Left lung (tissue), 4 donors: ENCODE measurements at regions not wholly inside any gene's neighbourhood (a gene's known extent, or its start where the extent isn't known, plus 50 kb on each side); places are given as distances from the start of the nearest gene placed in this dataset.
A peak's percentile ranks its signal among the peaks of the same experiment; 100 is the strongest.

Source experiments
- ATAC-seq: fragments of 200-7000 bp; cut with Tn5 transposase; one replicate; pipeline ENCODE4 v1.9.1; 2020; ENCODE audit warnings: moderate library complexity
- DNase-seq, 4 donors: peaks; one replicate each; pipeline ENCODE4 v3.0.0-alpha.2; 2013 to 2020
- H3K27ac ChIP-seq, 2 donors: fragments of 200-600 bp; sonication (generic) in 1 of 2; one replicate each; pipeline versions ENCODE4 v1.5.0 to v1.8.0; 2020 to 2021
- H3K27me3 ChIP-seq, 2 donors: fragments of 200-600 bp; sonication (generic) in 1 of 2; one replicate each; pipeline versions ENCODE4 v1.5.0 to v1.8.0; 2020 to 2021
- H3K36me3 ChIP-seq, 2 donors: fragments of 200-600 bp; sonication (generic) in 1 of 2; one replicate each; pipeline versions ENCODE4 v1.5.0 to v1.8.0; 2020 to 2021
- H3K4me1 ChIP-seq, 2 donors: fragments of 200-600 bp; one replicate each; pipeline ENCODE4 v1.8.0; 2021
- H3K4me3 ChIP-seq, 2 donors: fragments of 200-600 bp; sonication (generic) in 1 of 2; one replicate each; pipeline versions ENCODE4 v1.5.0 to v1.8.0; 2020 to 2021; ENCODE audit warnings: mild to moderate bottlenecking in 1 of 2
- H3K9me3 ChIP-seq, 2 donors: fragments of 200-600 bp; sonication (generic) in 1 of 2; one replicate each; pipeline versions ENCODE4 v1.5.0 to v1.8.0; 2020 to 2021
- intact Hi-C, 2 donors: fragments of 100-400 bp; cut with DNase I; formaldehyde crosslinking; loops; one replicate each; pipeline versions ENCODE4 v1.11.2 to v1.14.2; 2022
- TF ChIP-seq, protein P1 (sequence below), 2 donors: fragments of 200-600 bp; sonication (generic) in 1 of 2; IDR thresholded peaks; one replicate each; pipeline versions ENCODE4 v1.5.0 to v1.8.0; 2021; ENCODE audit warnings: antibody characterized with exemption in 2 of 2
- donor health status: DM: no; HTN: yes; CAD: no.
- donor health status: DM: no; HTN: no; CAD: no.

DNA sequence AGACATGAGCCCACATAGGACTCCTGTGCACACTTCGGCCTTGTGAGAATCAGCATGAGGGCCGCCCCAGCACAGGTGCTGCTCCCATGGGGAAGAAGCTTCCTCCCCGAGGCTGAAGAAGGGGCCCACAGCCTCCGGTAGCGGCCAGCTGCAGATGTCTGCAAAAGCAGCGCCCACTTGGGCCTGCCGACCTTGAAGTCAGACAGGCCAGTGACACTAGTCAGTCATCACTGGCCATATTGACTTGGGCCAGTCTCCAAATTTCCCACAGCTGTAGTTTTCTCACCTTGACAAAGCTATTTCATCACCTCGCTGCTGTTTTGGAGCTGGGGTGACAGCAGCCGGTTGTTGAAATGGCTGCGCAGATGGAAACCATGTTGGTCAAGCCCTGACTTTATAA lies 83.0 kb downstream of the RIPK4 start:
- H3K36me3 ChIP-seq, result no peaks in the 10 kb centered on the region
- ATAC-seq (no peak), DNase-seq (no peak)
- H3K27me3 ChIP-seq, result peaks cover 0 to 27% of the 10 kb centered on the region in 2 donors
- no peak overlapping the region for H3K27ac ChIP-seq
- H3K4me1 ChIP-seq, result peaks cover 0 to 8% of the 10 kb centered on the region in 2 donors
- intact Hi-C loops, result no loop called here
- no peaks in the 10 kb centered on the region for H3K9me3 ChIP-seq
- TF ChIP-seq, protein P1, sequence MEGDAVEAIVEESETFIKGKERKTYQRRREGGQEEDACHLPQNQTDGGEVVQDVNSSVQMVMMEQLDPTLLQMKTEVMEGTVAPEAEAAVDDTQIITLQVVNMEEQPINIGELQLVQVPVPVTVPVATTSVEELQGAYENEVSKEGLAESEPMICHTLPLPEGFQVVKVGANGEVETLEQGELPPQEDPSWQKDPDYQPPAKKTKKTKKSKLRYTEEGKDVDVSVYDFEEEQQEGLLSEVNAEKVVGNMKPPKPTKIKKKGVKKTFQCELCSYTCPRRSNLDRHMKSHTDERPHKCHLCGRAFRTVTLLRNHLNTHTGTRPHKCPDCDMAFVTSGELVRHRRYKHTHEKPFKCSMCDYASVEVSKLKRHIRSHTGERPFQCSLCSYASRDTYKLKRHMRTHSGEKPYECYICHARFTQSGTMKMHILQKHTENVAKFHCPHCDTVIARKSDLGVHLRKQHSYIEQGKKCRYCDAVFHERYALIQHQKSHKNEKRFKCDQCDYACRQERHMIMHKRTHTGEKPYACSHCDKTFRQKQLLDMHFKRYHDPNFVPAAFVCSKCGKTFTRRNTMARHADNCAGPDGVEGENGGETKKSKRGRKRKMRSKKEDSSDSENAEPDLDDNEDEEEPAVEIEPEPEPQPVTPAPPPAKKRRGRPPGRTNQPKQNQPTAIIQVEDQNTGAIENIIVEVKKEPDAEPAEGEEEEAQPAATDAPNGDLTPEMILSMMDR (IDR thresholded peaks at IDR 0.05), result no peak
- H3K4me3 ChIP-seq, result no peak overlapping the region

DNA sequence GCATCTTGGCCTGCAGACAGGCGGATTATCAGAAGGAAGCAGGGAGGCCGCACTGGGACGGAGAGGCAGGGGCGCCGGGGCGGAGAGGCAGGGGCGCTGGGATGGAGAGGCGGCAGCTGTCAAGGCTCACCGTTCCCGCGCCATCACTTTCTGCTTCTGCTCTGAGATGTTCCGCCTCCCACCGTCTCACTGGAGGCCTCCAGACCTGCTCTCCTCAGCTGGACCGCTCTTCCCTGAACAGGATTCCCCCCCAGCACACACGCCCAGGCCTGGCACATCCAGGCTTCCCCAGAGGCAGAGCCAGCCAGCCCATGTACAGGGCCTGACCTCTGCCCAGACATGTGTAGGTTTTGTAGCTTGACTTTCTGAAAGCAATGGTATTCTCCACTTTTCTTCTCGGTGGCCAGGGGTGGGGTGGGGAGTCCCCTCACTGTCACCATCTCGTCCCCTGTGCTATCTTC lies 84.1 kb downstream of the RIPK4 start:
- Histone ChIP-seq H3K9me3 (no peaks in the 10 kb centered on the region), H3K27ac (no peak overlapping the region), H3K4me1 (peaks cover 0 to 8% of the 10 kb centered on the region in 2 donors), H3K27me3 (peaks cover 0 to 35% of the 10 kb centered on the region in 2 donors), H3K36me3 (no peaks in the 10 kb centered on the region), H3K4me3 (no peak overlapping the region)
- no peak for ATAC-seq
- TF ChIP-seq, protein P1 (IDR thresholded peaks at IDR 0.05), result no peak
- intact Hi-C loops, result no loop called here
- DNase-seq, result no peak

DNA sequence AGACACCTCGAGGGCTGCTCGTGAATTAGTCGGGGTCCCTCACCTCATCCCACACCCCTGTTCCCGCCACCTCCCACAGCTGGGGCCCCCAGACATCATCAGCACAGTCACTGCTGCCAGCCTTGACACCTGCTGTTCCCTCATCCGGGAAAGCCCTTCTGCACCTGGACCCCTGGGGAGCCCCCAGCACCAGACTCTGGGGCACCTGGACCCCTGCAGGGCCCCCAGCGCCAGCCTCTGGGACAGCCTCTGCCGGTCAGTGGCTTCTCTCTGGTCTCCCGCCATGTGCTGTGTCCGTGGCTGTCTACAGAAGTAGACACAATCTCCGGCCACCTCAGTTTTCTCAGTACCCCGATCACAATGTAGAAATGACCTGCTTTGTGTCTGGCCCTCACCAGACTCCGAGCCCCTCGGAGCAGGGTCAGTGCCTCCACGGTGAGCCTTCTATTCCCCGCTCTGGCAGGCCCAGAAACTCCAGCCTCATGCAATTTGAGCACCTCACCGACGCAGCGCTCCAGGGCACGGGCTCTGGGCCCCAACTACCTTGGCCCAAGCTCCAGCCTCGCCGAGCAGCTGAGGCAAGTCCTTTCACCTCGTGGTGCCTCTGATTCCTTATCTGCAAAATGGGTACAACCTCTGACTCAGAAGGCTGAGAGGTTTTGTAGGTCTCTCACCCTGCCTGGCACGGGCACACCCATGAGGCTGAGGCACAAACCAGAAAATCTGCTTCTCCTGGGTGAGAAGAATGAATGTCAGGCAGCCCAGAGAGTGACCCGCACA lies 84.7 kb downstream of the RIPK4 start:
- peaks cover 0 to 8% of the 10 kb centered on the region in 2 donors for H3K4me1 ChIP-seq

DNA sequence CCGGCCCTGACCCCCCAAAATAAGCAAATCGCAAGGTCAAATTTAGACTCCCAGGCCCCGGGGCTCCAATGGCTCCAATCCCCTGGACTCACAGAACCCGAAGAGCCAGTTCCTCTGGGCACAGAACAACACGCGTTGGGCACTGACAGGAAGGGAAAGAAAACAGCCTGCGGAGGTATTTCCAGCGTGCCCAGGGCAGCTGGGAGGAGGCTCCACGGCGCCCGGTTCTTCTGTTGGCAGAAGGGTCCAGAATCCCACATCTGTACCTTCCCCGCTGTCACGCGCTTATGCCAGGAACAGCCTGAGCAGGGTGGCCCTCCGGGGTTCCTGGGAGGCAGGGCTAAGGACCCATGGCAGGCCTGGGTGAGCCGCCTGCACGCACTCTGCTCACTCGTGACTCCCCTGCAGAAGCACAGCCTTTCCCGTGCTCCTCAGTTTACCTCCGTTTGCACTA lies 85.5 kb downstream of the RIPK4 start:
- no peak overlapping the region for H3K4me3 ChIP-seq
- ATAC-seq (no peak), DNase-seq (peak in 1 of 4 donors; percentile 64)
- H3K36me3 ChIP-seq, result no peaks in the 10 kb centered on the region
- TF ChIP-seq, protein P1 (IDR thresholded peaks at IDR 0.05), result no peak
- H3K4me1 ChIP-seq, result peaks cover 0 to 8% of the 10 kb centered on the region in 2 donors
- intact Hi-C loops, result no loop called here
- H3K27ac ChIP-seq, result no peak overlapping the region
- H3K27me3 ChIP-seq, result peaks cover 0 to 39% of the 10 kb centered on the region in 2 donors
- H3K9me3 ChIP-seq, result no peaks in the 10 kb centered on the region

More for the DNA sequence above, 84.7 kb downstream of the RIPK4 start:
- Histone ChIP-seq H3K36me3 (no peaks in the 10 kb centered on the region), H3K9me3 (no peaks in the 10 kb centered on the region), H3K27me3 (peaks cover 0 to 39% of the 10 kb centered on the region in 2 donors), H3K27ac (no peak overlapping the region), H3K4me3 (no peak overlapping the region)
- ATAC-seq, result no peak
- intact Hi-C loops, result no loop called here
- DNase-seq, result no peak
- TF ChIP-seq, protein P1 (IDR thresholded peaks at IDR 0.05), result no peak

DNA sequence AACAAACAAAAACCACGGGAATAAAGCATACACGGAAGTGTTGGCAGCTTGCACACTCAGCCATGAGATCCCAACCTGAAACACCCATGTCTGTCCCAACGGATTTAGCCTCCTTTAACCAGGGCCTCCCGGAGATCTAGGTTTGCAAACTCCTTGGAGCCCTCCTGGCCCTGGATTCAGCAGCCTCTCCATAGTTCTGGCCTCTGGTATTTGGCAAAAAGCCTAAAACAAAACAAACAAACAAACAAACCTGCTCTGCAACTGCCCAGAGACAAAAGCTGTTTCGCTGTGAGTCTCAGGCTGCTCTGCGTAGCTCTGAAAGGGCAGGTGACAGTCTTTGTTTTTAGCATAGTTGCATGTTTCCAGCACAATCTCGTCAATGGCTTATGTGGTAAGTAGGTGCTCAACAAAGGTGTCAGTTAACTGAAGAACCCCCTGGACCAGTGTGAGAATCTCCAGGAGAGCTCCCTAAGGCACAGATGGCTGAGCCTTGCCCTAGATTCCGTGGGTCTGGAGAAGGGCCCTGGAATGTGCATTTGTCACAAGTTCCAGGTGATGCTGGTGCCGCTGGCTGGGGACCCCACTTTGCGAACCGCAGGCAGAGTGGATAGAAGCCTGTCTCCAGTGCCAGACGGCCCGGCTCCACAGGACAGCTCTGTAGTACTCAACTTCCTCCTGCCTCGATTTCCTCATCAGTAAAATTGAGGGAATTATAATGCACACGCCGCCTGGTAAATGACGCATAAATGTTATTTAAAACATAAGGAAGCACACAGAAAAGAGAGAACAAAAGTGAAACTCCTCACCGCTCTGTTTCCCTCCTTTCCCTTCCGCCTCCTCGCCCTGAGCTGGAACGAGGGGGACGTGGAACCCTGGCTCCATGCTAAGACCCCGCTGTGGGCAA lies 86.2 kb downstream of the RIPK4 start:
- Histone ChIP-seq H3K4me3 (no peak overlapping the region), H3K27ac (no peak overlapping the region), H3K36me3 (no peaks in the 10 kb centered on the region), H3K27me3 (peaks cover 0 to 39% of the 10 kb centered on the region in 2 donors), H3K4me1 (peaks cover 0 to 8% of the 10 kb centered on the region in 2 donors), H3K9me3 (no peaks in the 10 kb centered on the region)
- TF ChIP-seq, protein P1 (IDR thresholded peaks at IDR 0.05), result no peak
- peak in 1 of 4 donors; percentile 77 for DNase-seq
- intact Hi-C loops, result no loop called here
- no peak for ATAC-seq
